Endothelial cell of umbilical vein (primary cell): ENCODE measurements at regions not wholly inside any gene's neighbourhood (a gene's known extent, or its start where the extent isn't known, plus 50 kb on each side); places are given as distances from the start of the nearest gene placed in this dataset.
"Not testable (repeated sequence)": the region's sequence is repeated elsewhere in the genome, so short reads cannot be mapped to it uniquely, and the experiment has no call there.

Source experiments
- BruUV-seq: library from RNA; stranded (reverse); fragments of 400-500 nt; replicated peaks from 2 replicates; lab custom pipeline; 2021; lab: Mats Ljungman, UMichigan
- CTCF ChIA-PET: fragments of 300-600, 350-600 bp; sonication (Branson Sonifier 250); formaldehyde crosslinking; loops from one replicate; lab custom pipeline; 2021; ENCODE audit warnings: antibody characterized with exemption, inconsistent platforms; lab: Charles Lee
- POLR2A ChIA-PET: fragments of 300-600, 350-600 bp; sonication (Branson Sonifier 250); formaldehyde crosslinking; loops from one replicate; lab custom pipeline; 2021; ENCODE audit warnings: antibody characterized with exemption, inconsistent platforms; lab: Charles Lee
- DNase-seq: peaks from one replicate; pipeline ENCODE4 v3.0.0-alpha.2; 2011; ENCODE audit warnings: low read depth, low spot score
- FAIRE-seq: peaks from 2 replicates; lab custom pipeline; 2011; peaks lifted over from hg19 to GRCh38; lab: Jason Lieb, UNC
- H2AFZ ChIP-seq: 2 replicates; pipeline ENCODE4 v1.6.0; 2012; ENCODE audit warnings: low read depth, low read length, control low read depth, inconsistent platforms
- H3K27ac ChIP-seq: 2 replicates; pipeline ENCODE4 v1.5.1; 2011; ENCODE audit warnings: low read depth, mild to moderate bottlenecking, control low read depth, low read length, moderate library complexity; ENCODE audit not compliant: insufficient read depth
- H3K27me3 ChIP-seq, 2 experiments: 2 replicates each; pipeline versions ENCODE4 v1.6.0 to v1.6.1; 2011; ENCODE audit warnings: low read length in 2 of 2, mixed read lengths in 1 of 2; ENCODE audit not compliant: control insufficient read depth in 2 of 2, insufficient read depth in 2 of 2
- H3K36me3 ChIP-seq, 2 experiments: 2 replicates in 1 of 2; 3 replicates in 1 of 2; pipeline ENCODE4 v1.5.1; 2011; ENCODE audit warnings: low read length in 2 of 2, mild to moderate bottlenecking in 1 of 2, moderate library complexity in 1 of 2; ENCODE audit not compliant: control insufficient read depth in 2 of 2, insufficient read depth in 2 of 2; ENCODE audit errors: extremely low read depth in 1 of 2
- H3K4me1 ChIP-seq: 3 replicates; pipeline ENCODE4 v1.5.1; 2011; ENCODE audit warnings: mild to moderate bottlenecking, low read length; ENCODE audit not compliant: control insufficient read depth, insufficient read depth; ENCODE audit errors: extremely low read depth
- H3K4me2 ChIP-seq: 2 replicates; pipeline ENCODE4 v1.6.1; 2011; ENCODE audit warnings: low read length, control low read depth, mixed read lengths; ENCODE audit not compliant: insufficient read depth
- H3K4me3 ChIP-seq, 3 experiments: fragments of 200-600 bp in 1 of 3; sonication (generic), shearing (Covaris generic) in 1 of 3; replicated peaks in 1 of 3; 2 replicates each; pipeline ENCODE4 v1.5.1; 2011 to 2016; ENCODE audit warnings: control low read depth in 3 of 3, low read length in 3 of 3, mild to moderate bottlenecking in 2 of 3, inconsistent platforms in 1 of 3, low read depth in 1 of 3, moderate library complexity in 1 of 3; ENCODE audit not compliant: insufficient read depth in 1 of 3
- H3K79me2 ChIP-seq: 2 replicates; pipeline ENCODE4 v1.6.0; 2012; ENCODE audit warnings: low read length, inconsistent platforms; ENCODE audit not compliant: control insufficient read depth, insufficient read depth
- H3K9ac ChIP-seq: replicated peaks from 2 replicates; pipeline ENCODE3; 2011; ENCODE audit warnings: low read length, control low read depth; ENCODE audit not compliant: insufficient read depth; ENCODE audit errors: extremely low read depth
- H3K9me1 ChIP-seq: replicated peaks from 3 replicates; pipeline ENCODE4 v1.6.0; 2011; ENCODE audit warnings: mild to moderate bottlenecking, low read length; ENCODE audit not compliant: control insufficient read depth, insufficient read depth; ENCODE audit errors: extremely low read depth
- H3K9me3 ChIP-seq: replicated peaks from 2 replicates; pipeline ENCODE4 v1.5.1; 2012; ENCODE audit warnings: low read length, inconsistent platforms; ENCODE audit not compliant: control insufficient read depth, insufficient read depth
- H4K20me1 ChIP-seq: replicated peaks from 2 replicates; pipeline ENCODE3; 2011; ENCODE audit warnings: mild to moderate bottlenecking, low read length; ENCODE audit not compliant: control insufficient read depth, insufficient read depth; ENCODE audit errors: extremely low read depth
- dilution Hi-C: fragments of 300-500 bp; cut with MboI; formaldehyde crosslinking; loops from one replicate; pipeline ENCODE4 v1.15.0; 2019; ENCODE audit warnings: low sequenced_read_pairs; ENCODE audit not compliant: extremely low pct_ligation_motif_present
- intact Hi-C: fragments of 100-400 bp; cut with micrococcal nuclease; formaldehyde crosslinking; loops from one replicate; pipeline ENCODE4 v1.10.0; 2022

- H3K79me2 ChIP-seq, H2AFZ ChIP-seq, intact Hi-C loops, H4K20me1 ChIP-seq, H3K9me1 ChIP-seq, FAIRE-seq, H3K4me3 ChIP-seq, DNase-seq, BruUV-seq, CTCF ChIA-PET, H3K36me3 ChIP-seq, POLR2A ChIA-PET, H3K27me3 ChIP-seq, dilution Hi-C loops, H3K4me1 ChIP-seq, H3K9ac ChIP-seq, H3K27ac ChIP-seq, H3K9me3 ChIP-seq, H3K4me2 ChIP-seq: not testable (repeated sequence)
Observed at GRCh38 chr4:49285905-49286304, 299.8 kb downstream of the CWH43 start.

GRCh38 chr4:49286926-49287745, 301.1 kb downstream of the CWH43 start:
- H3K27me3 ChIP-seq, H3K79me2 ChIP-seq, H3K4me3 ChIP-seq, H3K27ac ChIP-seq, H3K4me1 ChIP-seq, H3K36me3 ChIP-seq, H3K9me1 ChIP-seq, H3K4me2 ChIP-seq, POLR2A ChIA-PET, BruUV-seq, FAIRE-seq, H2AFZ ChIP-seq, H4K20me1 ChIP-seq, DNase-seq, H3K9me3 ChIP-seq, H3K9ac ChIP-seq, CTCF ChIA-PET, dilution Hi-C loops, intact Hi-C loops: not testable (repeated sequence)

- FAIRE-seq, CTCF ChIA-PET, BruUV-seq, H3K36me3 ChIP-seq, DNase-seq, H2AFZ ChIP-seq, intact Hi-C loops, H3K4me3 ChIP-seq, H4K20me1 ChIP-seq, H3K27ac ChIP-seq, H3K9ac ChIP-seq, H3K79me2 ChIP-seq, H3K4me1 ChIP-seq, H3K9me1 ChIP-seq, POLR2A ChIA-PET, H3K27me3 ChIP-seq, H3K9me3 ChIP-seq, dilution Hi-C loops, H3K4me2 ChIP-seq: not testable (repeated sequence)
Observed at GRCh38 chr4:49287893-49288292, 301.8 kb downstream of the CWH43 start.

GRCh38 chr4:49288796-49289195, 302.7 kb downstream of the CWH43 start:
- DNase-seq, result not testable (repeated sequence)

More at GRCh38 chr4:49288796-49289195, 302.7 kb downstream of the CWH43 start:
- H3K27ac ChIP-seq, BruUV-seq, intact Hi-C loops, H3K4me2 ChIP-seq, FAIRE-seq, dilution Hi-C loops, H2AFZ ChIP-seq, H3K9me3 ChIP-seq, H3K27me3 ChIP-seq, H3K9ac ChIP-seq, H3K4me1 ChIP-seq, H3K9me1 ChIP-seq, H3K4me3 ChIP-seq, CTCF ChIA-PET, H3K36me3 ChIP-seq, POLR2A ChIA-PET, H3K79me2 ChIP-seq, H4K20me1 ChIP-seq: not testable (repeated sequence)
